Neural cell (in vitro differentiated cells): ENCODE measurements at regions not wholly inside any gene's neighbourhood (a gene's known extent, or its start where the extent isn't known, plus 50 kb on each side); places are given as distances from the start of the nearest gene placed in this dataset.

Experiments
- H2AFZ ChIP-seq: fragments of 200-600, 300-800 bp; sonication (generic), shearing (Covaris generic); 2 replicates; pipeline ENCODE4 v1.6.0; 2014; ENCODE audit warnings: low read depth, mild to moderate bottlenecking, antibody characterized with exemption, low read length, moderate library complexity
- H3F3A ChIP-seq: fragments of 200-600 bp; shearing (Covaris generic); 2 replicates; pipeline ENCODE4 v1.6.1; 2016; ENCODE audit warnings: mild to moderate bottlenecking, moderate library complexity, mixed read lengths, antibody characterized with exemption, low read length; ENCODE audit not compliant: insufficient read depth, poor library complexity, severe bottlenecking
- H3K27ac ChIP-seq: fragments of 200-600, 300-800 bp; sonication (generic), shearing (Covaris generic); 2 replicates; pipeline ENCODE4 v1.5.1; 2014; ENCODE audit warnings: mild to moderate bottlenecking, low read length, moderate library complexity
- H3K27me3 ChIP-seq: fragments of 300-800, 200-600 bp; sonication (generic), shearing (Covaris generic); 2 replicates; pipeline ENCODE4 v1.6.0; 2014; ENCODE audit warnings: mild to moderate bottlenecking, low read depth, low read length, moderate library complexity; ENCODE audit not compliant: insufficient read depth
- H3K36me3 ChIP-seq: fragments of 300-800, 200-600 bp; sonication (generic), shearing (Covaris generic); 2 replicates; pipeline ENCODE4 v1.5.1; 2014; ENCODE audit warnings: mild to moderate bottlenecking, antibody characterized with exemption, low read length, moderate library complexity; ENCODE audit not compliant: insufficient read depth
- H3K4me2 ChIP-seq: fragments of 300-800, 200-600 bp; sonication (generic), shearing (Covaris generic); 2 replicates; pipeline ENCODE4 v1.6.0; 2014; ENCODE audit warnings: mild to moderate bottlenecking, low read length
- H3K4me3 ChIP-seq: fragments of 300-800, 200-600 bp; sonication (generic), shearing (Covaris generic); 2 replicates; pipeline ENCODE4 v1.5.1; 2014; ENCODE audit warnings: mild to moderate bottlenecking, low read length, moderate library complexity
- H3K79me2 ChIP-seq: fragments of 200-600 bp; shearing (Covaris generic); replicated peaks from 2 replicates; pipeline ENCODE4 v1.6.0; 2014; ENCODE audit warnings: mild to moderate bottlenecking, low read length, moderate library complexity; ENCODE audit not compliant: insufficient read depth
- H3K9ac ChIP-seq: fragments of 300-800, 200-600 bp; sonication (generic), shearing (Covaris generic); 2 replicates; pipeline ENCODE4 v1.6.1; 2016; ENCODE audit warnings: mild to moderate bottlenecking, low read length, mixed read lengths
- H3K9me2 ChIP-seq: fragments of 200-600 bp; shearing (Covaris generic); 2 replicates; pipeline ENCODE4 v1.6.1; 2016; ENCODE audit warnings: mild to moderate bottlenecking, low read length, mixed read lengths; ENCODE audit not compliant: insufficient read depth
- H3K9me3 ChIP-seq: fragments of 200-600, 300-800 bp; sonication (generic), shearing (Covaris generic); 2 replicates; pipeline ENCODE4 v1.6.1; 2016; ENCODE audit warnings: mild to moderate bottlenecking, mixed run types, low read length, moderate library complexity, mixed read lengths
- H4K20me1 ChIP-seq: fragments of 200-600 bp; shearing (Covaris generic); 2 replicates; pipeline ENCODE4 v1.6.1; 2016; ENCODE audit warnings: mild to moderate bottlenecking, mixed run types; ENCODE audit not compliant: insufficient read depth
- EP300 ChIP-seq: fragments of 450-650 bp; conservative IDR thresholded peaks from 2 replicates; pipeline ENCODE4 v1.6.1; 2014; ENCODE audit warnings: antibody characterized with exemption, mild to moderate bottlenecking, moderate library complexity; ENCODE audit not compliant: poor library complexity, severe bottlenecking
- EZH2 ChIP-seq: fragments of 200-600, 300-800 bp; shearing (Covaris generic), sonication (generic); IDR thresholded peaks from 2 replicates; pipeline ENCODE4 v1.6.1; 2014; ENCODE audit warnings: antibody characterized with exemption, low read length, borderline replicate concordance, mild to moderate bottlenecking; ENCODE audit not compliant: insufficient read depth, poor library complexity, severe bottlenecking
- MXI1 ChIP-seq: fragments of 450-650 bp; conservative IDR thresholded peaks from 2 replicates; pipeline ENCODE4 v1.6.1; 2014; ENCODE audit warnings: antibody characterized with exemption, mild to moderate bottlenecking; ENCODE audit not compliant: poor library complexity, severe bottlenecking
- POLR2AphosphoS5 ChIP-seq: IDR thresholded peaks from 2 replicates; pipeline ENCODE4 v1.6.1; 2012
- RAD21 ChIP-seq: fragments of 450-650 bp; conservative IDR thresholded peaks from 2 replicates; pipeline ENCODE4 v1.6.1; 2014; ENCODE audit warnings: antibody characterized with exemption, mild to moderate bottlenecking, moderate library complexity
- SMC3 ChIP-seq: fragments of 450-650 bp; conservative IDR thresholded peaks from 2 replicates; pipeline ENCODE4 v1.6.1; 2014; ENCODE audit warnings: antibody characterized with exemption, mild to moderate bottlenecking, moderate library complexity; ENCODE audit not compliant: poor library complexity
- TAF1 ChIP-seq: IDR thresholded peaks from 2 replicates; pipeline ENCODE4 v1.6.1; 2012; ENCODE audit warnings: low read depth
- TF ChIP-seq, protein P1 (sequence below): fragments of 450-650 bp; IDR thresholded peaks from 2 replicates; pipeline ENCODE4 v1.5.1; 2014; ENCODE audit warnings: antibody characterized with exemption, mild to moderate bottlenecking, moderate library complexity; ENCODE audit not compliant: poor library complexity, severe bottlenecking
- TF ChIP-seq, protein P2 (sequence below): IDR thresholded peaks from 2 replicates; pipeline ENCODE4 v1.6.1; 2012; ENCODE audit warnings: borderline replicate concordance

DNA sequence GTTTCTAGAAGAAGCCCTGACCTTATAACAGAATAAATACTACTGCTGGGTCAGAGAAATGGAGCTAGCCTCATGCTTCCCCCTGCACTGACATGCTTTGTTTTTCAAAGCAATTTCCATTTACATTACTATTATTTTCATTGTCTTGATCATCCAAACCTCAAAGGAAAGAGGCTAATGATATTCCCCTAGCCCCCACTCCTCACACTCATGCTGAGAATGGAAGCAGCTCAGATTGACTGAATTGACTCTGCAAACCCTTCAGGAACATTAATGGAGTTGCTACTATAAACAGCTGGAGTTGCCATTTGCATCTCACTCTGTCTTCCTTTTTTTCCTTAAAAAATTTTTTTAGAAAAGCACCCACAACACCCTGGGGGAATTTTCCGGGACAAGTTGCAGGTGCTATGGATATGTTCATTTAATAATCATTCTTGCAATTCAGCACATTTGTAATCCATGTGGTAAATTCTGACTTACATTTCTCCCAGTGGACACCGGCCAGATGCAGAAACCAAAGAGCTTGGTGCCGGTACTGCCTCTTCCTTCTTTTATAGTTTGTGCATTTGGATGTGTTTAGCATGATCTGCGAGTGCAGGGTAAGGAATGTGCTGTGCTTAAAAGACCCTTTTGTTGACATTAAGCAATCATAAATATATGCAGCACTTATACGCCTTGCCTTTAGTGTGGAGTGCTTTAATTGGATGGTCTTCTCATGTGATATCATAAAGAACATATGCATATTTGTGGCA is 103.3 kb upstream of the OSR1 start:
- Histone ChIP-seq H3K79me2 (no peaks in the 10 kb centered on the region), H3K9me3 (no peaks in the 10 kb centered on the region), H3K4me2 (no peak overlapping the region), H3K27ac (no peak overlapping the region), H2AFZ (no peak overlapping the region), H3K4me3 (no peak overlapping the region), H3F3A (no peaks in the 10 kb centered on the region), H3K9me2 (no peaks in the 10 kb centered on the region), H4K20me1 (no peaks in the 10 kb centered on the region), H3K27me3 (no peaks in the 10 kb centered on the region), H3K9ac (no peak overlapping the region), H3K36me3 (no peaks in the 10 kb centered on the region)
- no peak for TF ChIP-seq TAF1
- TF ChIP-seq, protein P1, sequence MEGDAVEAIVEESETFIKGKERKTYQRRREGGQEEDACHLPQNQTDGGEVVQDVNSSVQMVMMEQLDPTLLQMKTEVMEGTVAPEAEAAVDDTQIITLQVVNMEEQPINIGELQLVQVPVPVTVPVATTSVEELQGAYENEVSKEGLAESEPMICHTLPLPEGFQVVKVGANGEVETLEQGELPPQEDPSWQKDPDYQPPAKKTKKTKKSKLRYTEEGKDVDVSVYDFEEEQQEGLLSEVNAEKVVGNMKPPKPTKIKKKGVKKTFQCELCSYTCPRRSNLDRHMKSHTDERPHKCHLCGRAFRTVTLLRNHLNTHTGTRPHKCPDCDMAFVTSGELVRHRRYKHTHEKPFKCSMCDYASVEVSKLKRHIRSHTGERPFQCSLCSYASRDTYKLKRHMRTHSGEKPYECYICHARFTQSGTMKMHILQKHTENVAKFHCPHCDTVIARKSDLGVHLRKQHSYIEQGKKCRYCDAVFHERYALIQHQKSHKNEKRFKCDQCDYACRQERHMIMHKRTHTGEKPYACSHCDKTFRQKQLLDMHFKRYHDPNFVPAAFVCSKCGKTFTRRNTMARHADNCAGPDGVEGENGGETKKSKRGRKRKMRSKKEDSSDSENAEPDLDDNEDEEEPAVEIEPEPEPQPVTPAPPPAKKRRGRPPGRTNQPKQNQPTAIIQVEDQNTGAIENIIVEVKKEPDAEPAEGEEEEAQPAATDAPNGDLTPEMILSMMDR: no peak
- TF ChIP-seq, protein P2, sequence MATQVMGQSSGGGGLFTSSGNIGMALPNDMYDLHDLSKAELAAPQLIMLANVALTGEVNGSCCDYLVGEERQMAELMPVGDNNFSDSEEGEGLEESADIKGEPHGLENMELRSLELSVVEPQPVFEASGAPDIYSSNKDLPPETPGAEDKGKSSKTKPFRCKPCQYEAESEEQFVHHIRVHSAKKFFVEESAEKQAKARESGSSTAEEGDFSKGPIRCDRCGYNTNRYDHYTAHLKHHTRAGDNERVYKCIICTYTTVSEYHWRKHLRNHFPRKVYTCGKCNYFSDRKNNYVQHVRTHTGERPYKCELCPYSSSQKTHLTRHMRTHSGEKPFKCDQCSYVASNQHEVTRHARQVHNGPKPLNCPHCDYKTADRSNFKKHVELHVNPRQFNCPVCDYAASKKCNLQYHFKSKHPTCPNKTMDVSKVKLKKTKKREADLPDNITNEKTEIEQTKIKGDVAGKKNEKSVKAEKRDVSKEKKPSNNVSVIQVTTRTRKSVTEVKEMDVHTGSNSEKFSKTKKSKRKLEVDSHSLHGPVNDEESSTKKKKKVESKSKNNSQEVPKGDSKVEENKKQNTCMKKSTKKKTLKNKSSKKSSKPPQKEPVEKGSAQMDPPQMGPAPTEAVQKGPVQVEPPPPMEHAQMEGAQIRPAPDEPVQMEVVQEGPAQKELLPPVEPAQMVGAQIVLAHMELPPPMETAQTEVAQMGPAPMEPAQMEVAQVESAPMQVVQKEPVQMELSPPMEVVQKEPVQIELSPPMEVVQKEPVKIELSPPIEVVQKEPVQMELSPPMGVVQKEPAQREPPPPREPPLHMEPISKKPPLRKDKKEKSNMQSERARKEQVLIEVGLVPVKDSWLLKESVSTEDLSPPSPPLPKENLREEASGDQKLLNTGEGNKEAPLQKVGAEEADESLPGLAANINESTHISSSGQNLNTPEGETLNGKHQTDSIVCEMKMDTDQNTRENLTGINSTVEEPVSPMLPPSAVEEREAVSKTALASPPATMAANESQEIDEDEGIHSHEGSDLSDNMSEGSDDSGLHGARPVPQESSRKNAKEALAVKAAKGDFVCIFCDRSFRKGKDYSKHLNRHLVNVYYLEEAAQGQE: no peak
- no peak for TF ChIP-seq RAD21
- no peak for TF ChIP-seq POLR2AphosphoS5
- no peak for TF ChIP-seq MXI1
- TF ChIP-seq SMC3: no peak

DNA sequence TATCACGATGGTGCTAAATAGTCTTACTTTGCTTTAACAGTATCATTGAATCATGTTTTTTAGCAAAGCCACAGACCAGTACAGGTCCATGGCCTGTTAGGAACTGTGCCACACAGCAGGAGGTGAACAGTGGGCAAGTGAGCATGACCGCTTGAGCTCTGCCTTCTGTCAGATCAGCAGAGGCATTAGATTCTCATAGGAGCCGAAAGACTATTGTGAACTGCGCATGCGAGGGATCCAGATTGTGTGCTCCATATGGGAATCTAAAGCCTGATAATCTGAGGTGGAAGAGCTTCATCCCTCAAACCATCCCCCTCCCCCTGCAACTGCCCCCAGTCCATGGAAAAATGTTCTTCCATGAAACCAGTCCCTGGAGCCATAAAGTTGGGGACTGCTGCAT is 102.3 kb upstream of the OSR1 start:
- no peak overlapping the region for H3K4me2 ChIP-seq
- H3K36me3 ChIP-seq: no peaks in the 10 kb centered on the region
- no peaks in the 10 kb centered on the region for H3F3A ChIP-seq
- H3K27me3 ChIP-seq: no peaks in the 10 kb centered on the region
- H3K9me3 ChIP-seq: no peaks in the 10 kb centered on the region
- no peaks in the 10 kb centered on the region for H3K79me2 ChIP-seq
- H3K9ac ChIP-seq: no peak overlapping the region
- H4K20me1 ChIP-seq: no peaks in the 10 kb centered on the region
- no peak overlapping the region for H3K27ac ChIP-seq
- no peak overlapping the region for H3K4me3 ChIP-seq
- TF ChIP-seq MXI1 (no peak), TAF1 (no peak), SMC3 (no peak), POLR2AphosphoS5 (no peak), RAD21 (no peak), EP300 (no peak), EZH2 (no peak)
- TF ChIP-seq, protein P2: no peak
- TF ChIP-seq, protein P1: no peak
- H2AFZ ChIP-seq: no peak overlapping the region
- no peaks in the 10 kb centered on the region for H3K9me2 ChIP-seq
